DLD1 (cell line): ENCODE measurements at regions not wholly inside any gene's neighbourhood (a gene's known extent, or its start where the extent isn't known, plus 50 kb on each side); places are given as distances from the start of the nearest gene placed in this dataset.

Source experiments
- in situ Hi-C: cut with HindIII; loops from 2 replicates; pipeline ENCODE4 v1.10.0; 2017; ENCODE audit warnings: low sequenced_read_pairs

DNA sequence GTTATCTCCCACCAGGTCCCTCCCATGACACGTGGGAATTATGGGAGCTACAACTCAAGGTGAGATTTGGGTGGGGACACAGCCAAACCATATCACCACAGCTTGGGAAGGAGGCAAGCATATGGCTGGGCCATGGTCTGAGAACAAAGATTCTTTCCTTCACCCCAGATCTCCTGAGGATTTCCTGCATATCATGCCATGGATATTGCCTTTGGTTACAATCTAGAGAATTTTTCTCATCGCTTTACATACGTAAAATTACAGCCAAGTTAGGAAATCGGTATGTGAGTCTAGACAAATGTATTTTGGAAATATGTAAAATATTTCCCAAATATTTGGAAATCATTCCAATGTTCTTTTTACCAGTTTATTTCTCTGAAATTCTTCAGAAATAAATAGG is 398.3 kb downstream of the RFC3 start:
- in situ Hi-C loops = no loop called here

DNA sequence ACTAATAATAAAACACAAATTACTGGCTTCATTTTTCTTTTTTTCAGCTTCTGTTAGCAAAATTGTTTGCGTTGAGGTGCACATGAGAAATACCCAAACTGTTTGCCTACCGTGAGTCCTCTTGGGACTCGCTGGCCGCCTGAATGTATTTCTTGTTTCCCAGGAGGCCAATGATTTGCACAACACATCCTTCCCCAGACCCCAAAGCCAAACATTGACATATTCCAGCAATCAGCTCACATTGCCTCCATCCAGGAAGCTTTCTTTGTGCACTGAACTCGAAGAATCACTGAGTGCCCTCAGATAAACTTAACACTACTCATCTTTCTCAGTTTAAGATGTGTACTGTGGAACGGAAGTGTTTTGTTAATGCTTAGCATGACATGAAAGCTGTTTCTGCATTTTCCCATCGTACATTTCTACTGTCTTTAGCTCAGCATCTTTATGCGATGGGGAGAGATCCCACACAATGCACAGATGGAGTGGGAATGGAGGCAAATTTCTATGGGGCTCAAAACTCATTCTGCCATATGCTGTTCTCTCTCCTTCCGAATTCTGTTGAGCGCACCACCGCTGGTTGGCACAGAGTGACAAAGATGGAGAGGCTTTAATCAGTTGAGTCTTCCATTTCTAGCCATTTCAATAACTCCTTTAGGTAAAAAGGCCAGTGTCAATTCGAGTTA is 399.5 kb downstream of the RFC3 start:
- in situ Hi-C loops = no loop called here

DNA sequence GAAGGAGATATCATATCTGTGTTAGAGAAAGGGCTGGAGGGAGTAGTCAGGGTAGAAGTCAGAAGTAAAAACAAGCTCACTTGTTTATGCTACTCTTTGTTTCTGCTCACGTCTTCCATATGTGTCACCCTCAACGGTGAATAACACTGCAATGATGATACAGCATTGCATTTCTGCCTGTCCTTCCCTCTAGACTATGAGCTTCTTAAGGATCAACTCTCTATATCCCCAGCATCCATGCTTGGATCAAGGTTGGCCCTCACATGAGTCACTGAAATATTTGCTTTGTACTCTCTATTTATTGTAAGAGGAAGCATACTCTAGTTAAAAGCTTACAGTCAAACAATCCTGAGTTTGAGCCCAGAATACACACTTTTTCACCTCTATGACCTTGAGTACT is 406.0 kb downstream of the RFC3 start:
- in situ Hi-C loops = no loop called here

DNA sequence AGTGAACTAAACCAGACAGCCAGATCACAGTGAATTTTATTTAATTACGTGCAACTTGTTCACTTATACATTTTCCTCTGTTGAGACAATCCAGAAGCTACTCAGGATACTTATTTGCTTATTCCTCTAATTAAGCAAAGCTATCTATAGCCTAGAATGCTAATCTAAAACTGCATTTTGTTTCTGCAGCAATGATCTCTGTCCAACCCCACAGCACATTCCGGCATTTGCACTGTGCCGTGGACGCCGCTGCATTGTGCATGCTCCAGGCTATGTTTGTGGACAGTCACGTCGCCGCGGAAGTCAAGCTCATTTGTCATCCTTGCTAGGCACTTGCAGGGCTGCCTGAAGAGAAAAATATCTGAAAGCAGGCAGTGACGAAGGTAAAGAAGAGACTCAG is 406.9 kb downstream of the RFC3 start:
- in situ Hi-C loops = no loop called here

DNA sequence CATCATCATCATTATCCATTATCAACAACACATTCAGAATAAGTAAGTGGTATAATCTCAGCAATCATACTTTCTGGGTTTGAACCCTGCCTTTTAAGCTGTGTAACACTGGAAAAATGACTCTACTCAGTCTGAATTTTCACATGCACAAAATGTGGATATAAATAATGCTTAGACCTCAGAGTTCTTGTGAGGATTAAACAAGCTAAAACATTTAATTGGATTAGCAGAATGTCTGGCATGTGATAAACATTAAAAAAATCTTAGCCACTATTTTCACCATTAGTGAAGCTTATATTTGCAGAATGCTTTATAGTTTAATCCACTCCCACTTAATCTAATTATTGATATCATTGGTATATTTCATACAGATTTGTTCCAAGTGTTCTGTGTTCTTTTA is 412.3 kb downstream of the RFC3 start:
- in situ Hi-C loops = no loop called here

DNA sequence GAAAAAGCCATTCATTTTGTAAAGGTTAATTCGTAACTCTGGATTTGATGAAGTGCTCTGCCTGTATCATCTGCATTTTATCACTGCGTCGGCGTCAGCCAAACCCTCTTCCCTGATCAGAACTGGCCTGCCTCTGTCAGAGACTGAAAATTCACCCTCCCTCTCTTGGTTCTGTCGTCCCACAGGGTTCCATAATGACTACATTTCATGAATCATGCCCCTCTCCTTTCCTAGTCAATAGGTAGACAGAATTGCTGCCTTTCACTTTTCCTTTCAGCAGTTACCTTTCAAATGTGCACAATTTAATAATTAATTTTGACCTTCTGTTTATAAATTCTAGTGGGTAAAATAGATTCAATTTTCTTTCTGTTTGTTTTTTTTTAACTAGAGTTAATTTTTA is 423.4 kb downstream of the RFC3 start:
- in situ Hi-C loops = no loop called here

DNA sequence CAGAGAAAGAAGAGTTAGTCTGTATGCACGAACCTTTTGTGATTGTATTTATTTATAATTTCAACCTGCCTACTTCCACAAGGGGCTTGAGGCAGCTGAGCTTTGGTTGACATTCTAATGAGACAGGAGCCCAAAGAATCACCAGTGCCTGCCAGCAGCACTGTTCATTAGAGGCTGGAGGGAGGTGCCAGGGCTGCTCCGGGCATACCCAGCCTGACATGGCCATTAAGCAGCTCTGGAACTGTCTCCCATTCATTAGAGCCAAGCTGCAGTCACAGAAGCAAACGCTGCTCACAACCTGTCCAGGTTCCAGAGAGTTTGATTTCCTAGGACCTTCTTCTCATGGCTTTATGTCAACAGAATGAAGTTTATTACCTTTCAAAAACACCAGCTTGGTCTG is 425.5 kb downstream of the RFC3 start:
- in situ Hi-C loops = no loop called here

DNA sequence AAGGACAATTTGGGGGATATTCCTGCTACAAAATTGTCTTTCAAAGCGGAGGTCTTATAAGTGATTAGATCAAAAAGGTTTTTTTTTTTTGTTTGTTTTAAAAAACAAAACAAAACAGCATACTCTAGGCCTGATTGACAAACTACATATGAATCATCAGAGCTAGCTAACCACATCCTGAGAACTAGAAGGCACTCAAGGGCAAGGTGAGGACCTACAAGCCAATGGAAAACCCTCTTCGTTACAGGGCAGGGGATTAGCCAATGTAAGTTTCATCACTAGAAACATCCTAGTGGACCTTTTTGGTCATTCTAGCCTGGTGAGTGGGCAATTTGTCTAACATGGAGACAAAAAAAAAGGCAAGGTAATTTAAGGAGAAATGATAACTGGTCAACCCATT is 428.6 kb downstream of the RFC3 start:
- in situ Hi-C loops = no loop called here

DNA sequence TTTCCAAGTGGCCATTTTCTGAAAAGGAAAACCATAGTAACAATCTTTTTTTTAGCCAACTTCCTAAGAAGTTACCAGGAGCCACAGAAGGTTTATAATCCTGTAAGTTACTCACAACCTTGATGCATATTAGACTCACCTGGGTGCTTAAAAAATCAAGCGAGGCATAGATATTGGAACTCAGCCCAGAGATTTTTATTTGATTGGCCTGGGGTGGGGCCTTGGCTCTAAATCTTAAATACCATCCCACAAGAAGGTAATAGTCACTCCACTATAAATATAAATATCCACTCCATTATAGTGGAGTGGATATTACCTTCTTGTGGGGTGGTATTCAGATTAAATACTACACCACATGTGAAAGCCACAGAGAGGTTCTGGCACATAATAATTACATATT is 429.6 kb downstream of the RFC3 start:
- in situ Hi-C loops = no loop called here

DNA sequence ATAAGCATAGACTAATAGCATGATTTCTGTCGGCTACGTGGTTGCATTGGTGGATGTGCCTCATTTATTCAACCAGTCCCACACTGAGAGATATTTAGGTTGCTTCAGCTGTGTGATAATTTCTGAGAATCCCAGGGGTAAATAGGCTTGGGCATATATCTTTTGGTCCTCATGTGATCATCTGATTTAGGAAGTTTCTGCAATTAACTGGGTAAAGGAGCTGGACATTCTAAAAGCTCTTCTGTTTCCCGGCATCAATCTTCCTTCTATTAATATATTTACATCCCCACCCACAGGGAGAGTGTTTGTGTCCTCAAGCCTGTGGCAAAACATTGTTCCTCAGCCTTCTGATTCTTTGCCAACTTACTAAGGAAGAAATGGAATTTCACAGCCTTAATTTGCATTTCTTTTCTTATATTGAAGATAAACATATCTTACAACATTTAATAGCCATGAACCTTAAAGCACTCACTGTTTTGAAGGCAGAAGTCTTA is 431.6 kb downstream of the RFC3 start:
- in situ Hi-C loops = loop anchor here (5.0 kb wide), 1 partner anchor 73 kb away; no protein-coding TSS in a partner anchor

DNA sequence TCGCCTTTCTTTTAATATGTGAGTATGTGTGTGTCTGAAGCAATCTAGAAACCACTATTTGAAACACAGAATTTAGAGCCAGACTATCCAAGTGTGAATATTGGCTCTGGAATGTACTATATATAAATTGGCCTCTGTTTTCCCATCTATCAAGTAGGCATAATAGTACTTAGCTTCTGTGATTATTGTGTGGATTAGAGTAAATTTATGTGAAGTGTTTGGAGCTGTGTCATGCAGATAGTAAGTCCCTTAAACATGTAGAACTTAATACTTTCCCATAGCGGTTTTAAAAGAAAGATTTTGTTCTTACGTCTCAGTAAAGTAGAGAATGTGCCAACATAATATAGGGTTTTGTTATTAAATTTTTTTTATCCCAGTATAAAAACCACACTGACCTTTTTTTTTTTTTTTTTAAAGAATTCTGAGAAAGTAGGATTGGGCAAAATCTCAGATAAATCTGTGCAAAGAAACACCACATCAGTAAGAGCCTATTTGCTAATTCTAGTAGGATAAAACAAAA is 432.3 kb downstream of the RFC3 start:
- in situ Hi-C loops = loop anchor here (5.0 kb wide), 1 partner anchor 72 kb away; no protein-coding TSS in a partner anchor

DNA sequence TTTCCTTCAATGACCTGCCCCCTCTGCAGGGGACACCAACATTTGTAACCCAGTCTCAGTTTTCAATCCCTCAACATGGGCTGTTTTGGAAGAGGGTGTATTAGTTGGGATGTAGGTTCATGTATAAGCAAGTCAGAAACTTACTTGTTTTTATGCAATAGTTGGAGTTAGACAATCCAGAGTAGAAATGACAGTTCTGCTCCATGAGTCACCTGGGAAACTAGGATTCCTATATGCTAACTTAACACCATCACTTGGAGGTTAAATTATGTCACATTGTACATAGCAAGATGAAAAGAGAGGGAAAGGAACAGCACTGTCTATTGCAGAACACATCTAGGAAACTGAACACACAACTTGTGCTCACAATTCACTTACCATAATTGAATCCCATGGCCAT is 436.4 kb downstream of the RFC3 start:
- in situ Hi-C loops = loop anchor here (5.0 kb wide), 1 partner anchor 68 kb away; no protein-coding TSS in a partner anchor

DNA sequence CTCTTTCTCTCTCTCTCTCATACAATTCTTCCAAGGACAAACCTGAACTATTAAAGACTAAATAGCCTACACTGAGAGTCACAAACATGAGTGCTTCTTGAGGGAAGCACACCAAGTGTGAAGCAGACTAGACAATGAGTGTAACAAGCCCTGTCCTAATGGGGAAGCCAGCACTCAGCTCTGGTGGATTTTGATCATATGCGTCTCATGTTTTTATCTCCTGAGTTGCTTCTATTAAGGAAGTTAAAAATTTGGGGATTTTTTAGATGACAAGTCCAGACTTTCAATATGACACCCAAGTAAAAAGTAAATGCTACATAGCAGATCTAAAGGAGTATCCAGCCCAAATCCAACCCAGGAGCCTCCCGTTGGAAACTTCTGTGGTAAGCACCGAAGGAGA is 437.8 kb downstream of the RFC3 start:
- in situ Hi-C loops = no loop called here

DNA sequence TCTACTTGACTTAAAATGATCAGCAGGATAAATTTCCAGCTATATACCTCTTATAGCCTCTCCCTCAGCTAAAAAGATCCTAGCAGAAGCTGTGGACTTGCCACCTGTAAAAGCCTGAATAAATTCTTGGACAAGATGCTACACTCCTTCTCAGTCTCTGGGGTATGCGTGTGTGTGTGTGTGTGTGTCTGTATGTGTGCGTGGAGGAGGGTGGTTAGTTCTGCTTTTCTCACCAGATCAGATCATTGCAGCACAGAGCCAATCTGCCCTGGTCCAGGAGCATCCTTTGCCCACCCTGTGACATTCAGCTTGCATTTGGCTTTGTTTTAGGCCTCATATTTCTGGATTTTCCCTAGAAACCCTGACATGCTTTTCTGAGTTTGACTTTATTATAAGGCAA is 438.3 kb downstream of the RFC3 start:
- in situ Hi-C loops = no loop called here

DNA sequence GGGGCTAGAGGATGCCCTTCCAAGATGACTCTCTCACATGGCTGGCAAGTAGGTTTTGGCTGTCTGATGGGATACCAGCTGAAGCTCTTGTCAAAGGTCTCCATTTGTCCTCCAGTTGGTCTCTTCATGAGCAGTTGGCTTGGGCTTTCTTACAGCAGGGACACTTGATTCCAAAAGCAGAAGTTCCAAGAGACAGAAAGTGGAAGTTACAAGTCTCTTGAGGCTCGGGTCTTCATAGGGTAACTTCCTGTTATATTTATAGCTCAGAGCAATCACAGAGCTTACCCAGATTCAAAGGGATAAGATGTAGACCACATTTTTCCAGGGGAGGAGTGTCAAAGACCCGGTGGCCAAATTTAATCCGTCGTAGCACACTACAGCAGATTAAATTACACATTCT is 440.0 kb downstream of the RFC3 start:
- in situ Hi-C loops = no loop called here

DNA sequence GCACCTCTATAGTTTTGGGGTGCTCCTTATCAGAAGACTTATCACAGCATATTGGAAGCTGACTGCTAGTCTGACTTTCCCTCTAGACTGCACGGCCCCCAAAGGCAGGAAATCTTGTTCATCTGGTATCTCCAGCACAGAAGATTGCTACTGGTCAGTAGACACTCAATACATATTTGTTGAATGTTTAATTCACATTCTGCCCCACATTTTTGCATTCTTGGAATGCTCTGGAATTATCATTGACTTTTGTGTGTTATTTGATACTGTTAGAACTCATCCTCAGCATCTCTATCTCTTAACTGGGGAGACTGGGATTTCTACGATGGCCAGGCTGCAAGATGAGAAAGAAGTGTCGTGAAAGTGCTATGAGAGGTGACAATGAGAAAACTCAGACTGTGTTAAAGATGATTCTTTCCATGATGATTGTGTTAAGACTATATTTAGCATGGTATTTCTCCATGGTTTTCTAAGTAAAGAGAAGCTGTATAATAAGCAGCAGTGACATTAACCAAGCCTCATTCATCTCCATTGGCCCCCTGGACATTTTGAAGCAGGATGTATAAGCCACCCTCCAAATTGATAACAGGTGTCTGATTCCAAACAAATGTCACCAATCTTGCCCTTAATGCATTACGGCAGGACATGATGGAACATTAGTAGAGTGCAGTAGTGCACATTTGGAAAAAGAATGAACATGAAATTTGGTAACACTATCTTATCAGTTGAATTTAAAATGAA is 440.9 kb downstream of the RFC3 start:
- in situ Hi-C loops = no loop called here

DNA sequence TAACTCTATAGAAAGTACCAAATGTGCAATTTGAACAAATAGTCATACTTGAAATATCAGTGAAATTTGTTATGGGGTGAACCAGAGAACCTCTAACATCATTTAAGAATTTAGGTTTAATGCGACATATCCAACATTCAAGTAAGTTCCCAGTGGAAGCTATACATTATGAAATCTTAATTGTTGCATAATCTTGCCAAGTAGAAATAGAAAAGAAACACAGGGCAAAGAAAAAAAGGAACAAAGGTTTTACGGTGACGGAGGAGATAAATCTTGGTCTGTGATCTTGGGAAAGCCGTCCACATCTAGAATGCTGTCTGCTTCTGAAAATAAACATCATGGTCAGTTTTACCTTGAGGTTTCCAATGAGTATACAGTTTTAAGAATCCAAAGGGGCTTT is 445.7 kb downstream of the RFC3 start:
- in situ Hi-C loops = no loop called here

DNA sequence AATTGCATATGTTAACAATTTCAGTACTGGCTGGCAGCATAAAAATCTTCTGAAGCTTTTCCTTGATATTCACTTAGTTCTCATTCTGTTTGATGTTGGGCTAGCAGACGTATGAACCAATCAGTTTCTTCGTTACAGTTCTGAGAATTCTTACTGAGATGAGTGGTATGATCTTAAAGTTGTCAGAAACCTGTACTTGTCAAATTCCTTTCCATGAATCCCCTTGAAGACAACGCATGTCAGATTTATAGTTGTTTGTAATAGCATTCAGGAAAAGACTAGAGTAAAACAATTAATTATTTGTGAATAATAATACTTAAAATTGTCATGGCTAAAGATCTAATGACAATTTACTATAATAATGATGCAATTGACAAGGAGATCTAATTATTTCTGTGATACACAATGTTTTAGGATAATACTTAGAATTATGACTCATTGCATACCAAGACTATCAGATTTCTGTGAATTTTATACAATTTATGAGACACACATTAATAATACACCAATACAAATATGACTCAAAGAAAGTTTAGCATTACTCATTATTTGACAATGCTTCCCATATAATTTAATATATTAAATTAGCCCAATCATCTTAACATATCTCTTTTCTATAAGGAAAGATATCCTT is 447.2 kb downstream of the RFC3 start:
- in situ Hi-C loops = no loop called here

DNA sequence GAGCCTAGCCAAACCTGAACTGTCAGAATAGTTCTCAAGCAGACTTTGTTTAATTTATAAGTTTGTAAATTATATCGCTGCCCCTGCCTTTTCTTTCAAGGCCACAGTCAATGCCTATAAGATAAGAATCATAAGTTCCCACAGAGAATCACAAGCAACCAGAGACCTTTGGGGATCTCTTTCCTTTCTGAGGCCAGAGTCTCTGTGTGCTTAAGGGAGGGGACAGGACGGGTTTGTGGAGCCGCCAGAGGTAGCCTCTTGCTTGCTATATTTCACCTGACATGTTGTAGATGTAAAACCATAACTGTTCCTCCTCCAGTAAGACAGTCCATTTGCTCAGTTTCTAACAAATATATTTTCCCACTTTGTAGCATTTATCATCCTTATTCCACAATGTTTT is 458.8 kb downstream of the RFC3 start:
- in situ Hi-C loops = no loop called here

DNA sequence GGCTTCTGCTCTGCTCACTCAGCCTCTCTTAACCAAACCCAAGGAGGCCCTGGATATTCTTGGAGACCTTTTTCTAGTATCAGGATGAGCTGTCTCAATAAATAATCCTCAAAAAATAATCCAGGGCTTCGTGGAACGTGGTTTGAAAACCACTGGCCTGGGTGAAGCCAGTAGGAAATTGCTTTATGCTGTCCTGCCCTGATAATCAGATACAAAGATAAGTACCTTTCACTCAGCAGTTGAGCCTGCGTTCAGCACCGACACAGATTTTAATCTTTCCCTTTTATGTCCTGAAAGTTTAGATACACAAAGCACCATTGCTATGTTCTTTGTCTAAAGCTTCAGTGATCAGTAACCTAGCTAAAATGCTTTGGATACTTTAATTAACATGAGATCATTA is 460.0 kb downstream of the RFC3 start:
- in situ Hi-C loops = no loop called here

DNA sequence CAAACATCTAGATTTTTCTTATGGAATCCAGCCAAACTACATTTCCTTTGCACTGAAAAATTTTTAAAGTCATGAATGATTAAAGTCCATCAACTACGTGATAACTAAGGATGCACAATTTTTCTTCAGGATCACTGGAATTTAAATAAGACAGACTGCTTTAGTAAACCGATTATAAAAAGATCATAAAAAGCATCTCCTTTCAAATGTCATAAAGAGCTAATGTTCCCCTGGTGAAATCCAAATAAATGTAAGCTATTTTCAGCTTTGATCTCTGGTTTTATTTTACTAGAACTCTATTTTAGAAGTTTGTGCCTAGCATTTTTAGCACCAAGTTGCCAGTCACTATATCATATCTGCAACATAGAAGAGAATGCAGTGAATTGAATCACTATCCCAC is 460.8 kb downstream of the RFC3 start:
- in situ Hi-C loops = no loop called here

DNA sequence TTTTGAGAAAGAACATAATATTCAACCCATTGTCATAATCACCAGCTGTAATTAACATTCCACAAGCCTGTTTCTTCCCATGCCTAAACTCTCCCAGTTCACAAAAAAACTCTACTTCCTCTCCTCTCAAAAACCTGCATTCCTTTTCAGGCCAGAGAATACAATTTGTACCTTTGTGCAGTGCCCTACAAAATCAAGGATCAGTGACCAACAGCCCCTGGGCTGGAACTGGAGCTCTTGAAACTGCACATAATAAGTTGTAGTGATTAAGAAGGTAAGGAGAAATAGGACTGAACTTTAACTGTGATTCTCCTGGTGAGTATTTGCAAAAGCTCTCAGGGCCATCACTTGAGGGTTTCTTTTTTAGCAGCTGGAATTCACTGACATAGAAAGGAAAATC is 472.7 kb downstream of the RFC3 start:
- in situ Hi-C loops = no loop called here
